ENCODE measurements at regions not wholly inside any gene's neighbourhood (a gene's known extent, or its start where the extent isn't known, plus 50 kb on each side); places are given as distances from the start of the nearest gene placed in this dataset.

DNA sequence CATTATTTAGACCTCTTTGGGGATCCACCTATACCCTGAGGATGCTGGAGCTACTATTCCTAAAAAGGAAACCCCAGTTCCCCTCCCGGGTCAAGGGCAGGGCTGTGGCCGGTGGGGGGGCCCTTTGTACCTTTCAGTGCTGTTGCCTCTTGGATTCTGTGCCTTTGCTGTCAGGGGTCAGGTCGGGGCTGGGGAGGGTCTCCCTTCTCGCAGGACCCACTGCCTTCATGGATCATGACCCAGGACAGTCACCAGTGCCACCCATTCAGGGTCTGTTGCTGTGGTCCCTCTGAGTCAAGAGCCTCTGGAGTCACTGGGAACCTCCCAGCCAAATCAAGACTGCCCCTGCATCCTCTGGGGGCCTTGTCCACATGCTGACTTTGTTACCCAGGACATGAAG, 78.1 kb upstream of the CCND1 start:
- peaks cover 0 to 2% of the 10 kb centered on the region in 2 donors for H3K36me3 Mint-ChIP-seq (ENCODE audit: insufficient read depth in 2 of 2)

DNA sequence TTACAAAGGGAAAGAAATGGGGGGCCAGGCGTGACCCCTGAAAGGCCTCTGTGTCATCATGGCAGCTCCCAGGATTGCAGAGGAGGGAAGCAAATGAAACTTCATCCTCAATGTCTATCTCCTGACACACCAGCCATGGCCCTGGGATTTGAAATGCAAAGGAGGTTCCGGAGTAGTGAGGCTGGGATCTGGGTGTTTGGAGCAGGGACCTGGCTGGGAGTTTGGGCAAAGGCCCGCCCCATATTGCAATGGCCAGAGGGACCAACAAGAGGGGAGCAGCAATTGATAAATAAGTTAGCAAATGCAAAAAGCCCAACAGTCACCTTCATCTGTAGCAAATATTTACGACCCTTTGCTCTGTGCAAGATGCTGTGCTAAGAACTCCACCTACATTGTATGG, 77.7 kb upstream of the CCND1 start:
- Mint-ChIP-seq H3K4me1 (ENCODE audit: low read depth) (peaks cover 14% of the 10 kb centered on the region), H3K36me3 (ENCODE audit: insufficient read depth in 2 of 2) (peaks cover 0 to 2% of the 10 kb centered on the region in 2 donors), H3K4me3 (no peak overlapping the region), H3K27me3 (ENCODE audit: low read depth) (peaks cover 58% of the 10 kb centered on the region), H3K27ac (no peak overlapping the region), H3K9me3 (no peaks in the 10 kb centered on the region)
- DNase-seq (no peak), ATAC-seq (replicated peaks in 1 of 2) (no peak)

More for the DNA sequence above, 78.1 kb upstream of the CCND1 start:
- no peak for DNase-seq
- no peak for ATAC-seq (replicated peaks in 1 of 2)
- Mint-ChIP-seq H3K27me3 (ENCODE audit: low read depth) (peaks cover 62% of the 10 kb centered on the region), H3K4me1 (ENCODE audit: low read depth) (peaks cover 19% of the 10 kb centered on the region), H3K27ac (no peak overlapping the region), H3K9me3 (no peaks in the 10 kb centered on the region), H3K4me3 (no peak overlapping the region)

DNA sequence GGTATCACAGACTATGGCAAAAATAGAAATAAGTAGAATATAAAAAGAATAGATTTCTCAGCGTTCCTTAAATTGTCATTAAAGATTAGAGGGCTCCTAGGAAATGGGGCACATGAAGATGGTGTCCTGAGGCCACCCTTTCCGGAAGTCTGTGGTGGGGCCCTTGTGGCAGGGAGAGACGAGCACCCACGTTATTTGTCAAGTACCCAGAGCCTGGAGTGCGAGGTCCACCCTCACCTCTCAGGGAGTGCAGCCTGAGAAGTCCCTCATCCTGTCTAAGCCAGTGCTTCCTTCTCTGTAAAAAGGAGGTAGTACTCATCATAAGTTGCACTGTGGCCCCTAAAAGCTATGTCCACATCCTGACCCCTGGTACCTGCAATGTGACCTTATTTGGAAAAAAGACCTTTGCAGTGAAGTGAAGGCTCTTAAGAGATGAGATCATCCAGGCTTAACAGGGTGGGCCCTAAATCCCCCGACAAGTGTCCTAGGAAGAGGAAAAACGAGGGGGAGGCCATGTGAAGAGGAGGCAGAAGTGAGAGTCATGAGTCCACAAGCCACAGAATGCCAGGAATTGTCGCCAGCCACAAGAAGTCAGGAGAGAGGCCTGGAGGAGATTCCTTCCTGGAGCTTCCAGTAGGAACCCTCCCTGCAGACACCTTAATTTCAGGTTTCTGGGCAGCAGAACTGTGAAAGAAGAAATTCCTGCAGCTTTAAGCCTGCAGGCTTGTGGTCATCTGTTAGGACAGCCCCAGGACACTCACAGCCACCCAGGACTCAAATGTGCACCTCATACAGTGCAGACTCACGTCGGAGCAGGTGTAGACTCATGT, 76.8 kb upstream of the CCND1 start:
- DNase-seq, result no peak

DNA sequence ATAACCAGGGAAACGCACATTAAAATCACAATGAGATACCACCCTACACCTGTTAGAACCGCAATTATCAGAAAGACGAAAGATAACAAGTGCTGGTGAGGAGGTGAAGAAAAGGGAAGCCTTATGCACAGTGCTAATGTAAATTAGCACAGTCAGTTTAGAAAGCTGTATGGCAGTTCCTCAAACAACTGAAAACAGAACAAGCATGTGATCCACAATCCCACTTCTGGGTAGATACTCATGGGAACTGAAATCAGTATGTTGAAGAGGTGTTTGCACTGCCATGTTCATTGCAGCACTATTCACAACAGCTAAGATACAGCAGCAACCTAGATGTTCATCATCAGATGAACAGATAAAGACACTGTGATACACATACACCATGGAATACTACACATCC, 75.0 kb upstream of the CCND1 start:
- ATAC-seq (replicated peaks in 1 of 2) (no peak), DNase-seq (no peak)
- Mint-ChIP-seq H3K4me3 (no peak overlapping the region), H3K27ac (no peak overlapping the region), H3K36me3 (ENCODE audit: insufficient read depth in 2 of 2) (no peaks in the 10 kb centered on the region), H3K4me1 (ENCODE audit: low read depth) (no peaks in the 10 kb centered on the region), H3K9me3 (no peaks in the 10 kb centered on the region), H3K27me3 (ENCODE audit: low read depth) (peaks cover 42% of the 10 kb centered on the region)

More for the DNA sequence above, 76.8 kb upstream of the CCND1 start:
- H3K4me1 Mint-ChIP-seq (ENCODE audit: low read depth), result peaks cover 5% of the 10 kb centered on the region
- ATAC-seq (replicated peaks in 1 of 2), result no peak
- H3K9me3 Mint-ChIP-seq, result no peaks in the 10 kb centered on the region
- H3K36me3 Mint-ChIP-seq (ENCODE audit: insufficient read depth in 2 of 2), result peaks cover 0 to 2% of the 10 kb centered on the region in 2 donors
- H3K27me3 Mint-ChIP-seq (ENCODE audit: low read depth), result peaks cover 58% of the 10 kb centered on the region
- H3K27ac Mint-ChIP-seq, result no peak overlapping the region
- no peak overlapping the region for H3K4me3 Mint-ChIP-seq

DNA sequence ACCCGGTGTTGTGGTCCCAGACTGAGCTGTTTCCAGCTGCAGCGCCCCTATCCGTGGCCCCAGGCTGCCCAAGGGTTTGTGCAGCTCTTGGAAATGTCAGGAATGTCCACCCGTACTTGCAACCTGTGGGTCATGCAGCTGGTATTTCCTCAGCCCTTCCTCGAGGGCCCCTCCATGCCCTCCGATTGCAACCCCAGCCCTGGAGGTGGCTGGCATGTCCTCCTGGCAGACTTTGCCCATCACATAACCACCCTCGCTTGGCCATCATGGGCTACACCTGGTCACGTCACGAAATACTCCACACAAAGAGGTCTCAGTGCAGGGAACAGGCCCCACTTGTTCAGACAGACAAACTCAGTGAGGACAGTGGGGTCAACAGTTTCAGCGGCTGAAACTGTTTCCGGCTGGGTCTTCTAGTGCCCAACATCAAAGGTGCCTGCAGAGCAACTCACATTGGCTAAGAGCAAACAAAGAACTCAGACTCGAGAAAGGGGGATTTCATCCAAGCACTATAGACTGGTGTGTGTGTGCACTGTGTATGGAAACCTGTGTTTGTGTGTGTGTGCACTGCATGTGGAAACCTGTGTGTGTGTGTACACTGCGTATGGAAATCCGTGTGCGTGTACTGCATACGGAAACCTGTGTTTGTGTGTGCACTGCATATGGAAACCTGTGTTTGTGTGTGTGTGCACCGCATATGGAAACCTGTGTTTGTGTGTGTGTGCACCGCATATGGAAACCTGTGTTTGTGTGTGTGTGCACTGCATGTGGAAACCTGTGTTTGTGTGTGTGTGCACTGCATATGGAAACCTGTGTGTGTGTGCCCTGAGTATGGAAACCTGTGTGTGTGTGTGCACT, 72.8 kb upstream of the CCND1 start:
- Mint-ChIP-seq H3K4me1 (ENCODE audit: low read depth) (no peaks in the 10 kb centered on the region), H3K27ac (no peak overlapping the region), H3K36me3 (ENCODE audit: insufficient read depth in 2 of 2) (no peaks in the 10 kb centered on the region), H3K9me3 (no peaks in the 10 kb centered on the region), H3K4me3 (no peak overlapping the region), H3K27me3 (ENCODE audit: low read depth) (peaks cover 40% of the 10 kb centered on the region)
- no peak for ATAC-seq (replicated peaks in 1 of 2)
- no peak for DNase-seq

DNA sequence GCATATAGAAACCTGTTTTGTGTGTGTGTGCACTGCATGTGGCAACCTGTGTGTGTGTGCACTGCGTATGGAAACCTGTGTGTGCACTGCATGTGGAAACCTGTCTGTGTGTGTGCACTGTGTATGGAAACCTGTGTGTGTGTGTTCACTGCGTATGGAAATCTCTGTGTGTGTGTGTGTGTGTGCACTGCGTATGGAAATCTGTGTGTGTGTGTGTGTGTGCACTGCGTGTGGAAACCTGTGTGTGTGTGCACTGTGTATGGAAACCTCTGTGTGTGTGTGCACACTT, 72.2 kb upstream of the CCND1 start:
- no peak overlapping the region for H3K4me3 Mint-ChIP-seq
- no peaks in the 10 kb centered on the region for H3K9me3 Mint-ChIP-seq
- no peaks in the 10 kb centered on the region for H3K4me1 Mint-ChIP-seq (ENCODE audit: low read depth)
- no peak for DNase-seq
- peaks cover 40% of the 10 kb centered on the region for H3K27me3 Mint-ChIP-seq (ENCODE audit: low read depth)
- H3K27ac Mint-ChIP-seq, result no peak overlapping the region
- H3K36me3 Mint-ChIP-seq (ENCODE audit: insufficient read depth in 2 of 2), result no peaks in the 10 kb centered on the region
- ATAC-seq (replicated peaks in 1 of 2), result no peak

DNA sequence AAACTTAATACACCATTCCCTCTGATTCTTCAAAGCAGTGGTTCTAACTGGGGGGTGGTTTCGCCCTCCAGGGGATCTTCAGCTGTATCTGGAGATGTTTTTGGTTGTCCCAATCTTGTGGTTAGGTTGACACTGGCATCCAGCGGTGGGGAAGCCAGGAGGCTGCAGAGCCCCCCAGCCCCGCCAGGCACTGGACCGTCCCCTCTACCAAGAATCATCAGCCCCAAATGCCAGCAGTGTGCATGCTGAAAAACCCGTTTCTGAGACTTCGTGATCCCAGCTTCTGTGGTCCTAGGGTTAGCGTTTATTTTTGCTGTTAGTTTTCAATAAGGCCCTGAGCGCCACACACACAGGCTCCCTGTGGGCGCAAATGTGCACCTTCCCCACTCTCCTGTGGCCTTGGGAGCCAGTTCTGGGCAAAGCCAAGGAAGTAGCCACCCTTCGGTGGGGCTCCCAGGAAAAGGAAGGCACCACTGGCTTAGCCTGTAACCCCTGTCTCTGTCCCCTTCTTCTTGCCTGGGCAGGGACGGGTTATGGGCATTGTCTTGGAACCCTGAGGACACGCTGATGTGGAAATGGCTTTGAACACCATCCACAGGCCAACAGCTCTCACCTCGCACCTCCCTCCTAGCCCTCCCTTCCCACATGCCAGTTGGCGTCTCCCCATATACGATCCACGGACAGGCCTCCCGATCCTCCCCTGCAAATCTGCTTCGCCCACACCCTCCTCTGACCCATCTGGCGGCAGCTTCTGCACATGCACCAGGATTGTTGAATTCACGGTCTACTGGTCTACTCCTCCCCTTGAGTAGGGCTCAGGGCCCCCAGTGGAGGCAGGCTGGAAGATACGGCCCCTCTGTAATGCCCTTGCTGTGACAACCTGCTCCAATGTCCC, 71.4 kb upstream of the CCND1 start:
- no peak for ATAC-seq (replicated peaks in 1 of 2)
- Mint-ChIP-seq H3K27me3 (ENCODE audit: low read depth) (peaks cover 36% of the 10 kb centered on the region), H3K9me3 (no peaks in the 10 kb centered on the region), H3K36me3 (ENCODE audit: insufficient read depth in 2 of 2) (no peaks in the 10 kb centered on the region), H3K4me1 (ENCODE audit: low read depth) (no peaks in the 10 kb centered on the region), H3K27ac (no peak overlapping the region), H3K4me3 (no peak overlapping the region)
- DNase-seq, result no peak

DNA sequence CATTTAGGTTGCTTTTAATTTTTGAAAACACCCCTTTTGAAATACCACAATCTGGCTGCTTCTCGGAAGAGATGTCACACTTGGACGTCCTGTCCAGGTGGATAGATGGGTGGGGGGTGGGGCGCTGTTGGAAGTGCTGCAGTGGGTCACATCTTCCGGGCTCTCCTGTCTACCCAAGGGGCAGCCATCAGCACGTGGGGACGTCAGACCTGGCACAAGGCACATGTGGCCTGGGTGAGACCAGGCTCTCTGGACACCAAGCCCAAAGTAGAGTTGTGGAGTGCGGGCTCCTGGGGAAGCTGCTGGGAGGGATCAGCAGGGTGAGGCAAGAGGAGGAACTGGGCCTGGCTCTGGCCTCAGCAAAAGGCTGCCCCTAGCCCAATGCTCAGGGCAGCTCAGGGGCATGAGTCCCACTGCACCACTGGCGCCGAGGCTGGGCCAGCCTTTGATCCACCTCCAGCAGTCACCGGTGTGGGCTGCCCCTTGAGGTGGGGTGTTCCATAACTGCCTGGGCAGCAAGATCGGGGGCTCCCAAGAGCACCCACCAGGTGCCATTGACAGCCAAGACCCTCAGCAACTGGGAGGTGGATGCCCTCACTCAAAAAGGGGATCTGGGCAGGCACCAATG, 68.6 kb upstream of the CCND1 start:
- Mint-ChIP-seq H3K4me3 (no peak overlapping the region), H3K27me3 (ENCODE audit: low read depth) (peaks cover 39% of the 10 kb centered on the region), H3K36me3 (ENCODE audit: insufficient read depth in 2 of 2) (no peaks in the 10 kb centered on the region), H3K9me3 (no peaks in the 10 kb centered on the region), H3K4me1 (ENCODE audit: low read depth) (no peaks in the 10 kb centered on the region), H3K27ac (no peak overlapping the region)
- no peak for DNase-seq
- no peak for ATAC-seq (replicated peaks in 1 of 2)

DNA sequence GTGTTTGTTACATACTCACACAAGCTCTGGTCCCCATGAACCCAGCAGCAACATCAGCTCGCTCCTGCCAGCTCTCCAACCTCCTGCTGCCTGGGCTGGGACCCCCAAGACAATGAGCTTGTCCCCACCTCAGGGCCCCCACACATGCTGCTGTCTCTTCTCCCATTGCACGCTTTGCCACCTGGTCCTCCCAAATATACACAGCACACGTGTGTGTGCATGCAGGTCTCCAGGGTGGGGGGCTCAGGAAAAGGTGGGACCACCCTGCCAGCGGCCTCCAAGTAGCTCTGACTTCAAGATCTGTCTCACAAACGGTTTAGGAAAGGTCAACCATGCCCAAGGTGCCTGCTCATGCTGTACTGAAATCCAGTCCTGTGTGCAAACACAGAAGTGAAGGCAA, 68.1 kb upstream of the CCND1 start:
- Mint-ChIP-seq H3K9me3 (no peaks in the 10 kb centered on the region), H3K36me3 (ENCODE audit: insufficient read depth in 2 of 2) (no peaks in the 10 kb centered on the region), H3K4me3 (no peak overlapping the region), H3K27ac (no peak overlapping the region), H3K27me3 (ENCODE audit: low read depth) (peaks cover 44% of the 10 kb centered on the region), H3K4me1 (ENCODE audit: low read depth) (no peaks in the 10 kb centered on the region)
- ATAC-seq (replicated peaks in 1 of 2) (no peak), DNase-seq (no peak)

DNA sequence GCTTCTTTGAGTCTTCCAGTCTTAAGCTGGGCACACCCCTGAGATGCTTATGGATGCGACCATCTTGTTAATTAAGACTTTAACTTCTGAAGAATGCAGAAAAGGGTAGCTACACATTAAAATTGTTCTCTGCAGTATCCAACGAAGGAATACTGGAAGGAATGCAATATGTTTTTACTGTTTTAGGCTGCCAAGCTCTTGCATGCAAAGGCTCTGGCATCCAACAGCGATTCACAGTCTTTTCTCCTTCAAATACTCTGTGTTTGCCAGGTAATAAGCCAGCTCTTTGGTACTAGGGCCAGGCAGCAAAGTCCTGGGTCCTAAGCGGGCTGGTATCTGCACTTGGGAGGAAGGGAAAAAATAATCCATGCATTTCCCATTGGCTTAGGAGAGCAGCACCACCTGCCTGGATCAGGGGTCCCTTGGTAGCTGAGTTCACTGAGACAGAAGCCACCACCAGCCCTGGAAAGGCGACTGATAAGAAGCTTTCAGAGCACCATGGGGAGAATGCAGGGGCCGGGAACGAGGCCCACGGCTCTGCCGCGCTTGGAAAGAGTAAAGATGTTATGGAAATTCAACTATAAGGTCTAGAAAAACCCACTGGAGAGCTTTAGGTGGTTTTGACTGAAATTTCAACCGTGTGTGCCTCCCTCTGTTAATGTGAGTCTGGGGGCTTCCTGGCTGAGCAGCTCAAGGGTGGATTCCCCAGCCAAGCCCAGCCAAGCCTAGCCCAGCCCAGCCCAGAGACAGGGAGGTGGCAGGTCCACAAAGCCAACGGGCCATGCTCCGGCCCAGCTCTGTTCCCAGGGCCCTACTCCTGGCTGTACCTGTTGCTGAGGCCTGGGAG, 67.0 kb upstream of the CCND1 start:
- H3K36me3 Mint-ChIP-seq (ENCODE audit: insufficient read depth in 2 of 2), result no peaks in the 10 kb centered on the region
- DNase-seq, result no peak
- ATAC-seq (replicated peaks in 1 of 2), result no peak
- no peaks in the 10 kb centered on the region for H3K9me3 Mint-ChIP-seq
- H3K4me3 Mint-ChIP-seq, result no peak overlapping the region
- H3K27me3 Mint-ChIP-seq (ENCODE audit: low read depth), result peaks cover 39% of the 10 kb centered on the region
- H3K4me1 Mint-ChIP-seq (ENCODE audit: low read depth), result no peaks in the 10 kb centered on the region
- no peak overlapping the region for H3K27ac Mint-ChIP-seq

DNA sequence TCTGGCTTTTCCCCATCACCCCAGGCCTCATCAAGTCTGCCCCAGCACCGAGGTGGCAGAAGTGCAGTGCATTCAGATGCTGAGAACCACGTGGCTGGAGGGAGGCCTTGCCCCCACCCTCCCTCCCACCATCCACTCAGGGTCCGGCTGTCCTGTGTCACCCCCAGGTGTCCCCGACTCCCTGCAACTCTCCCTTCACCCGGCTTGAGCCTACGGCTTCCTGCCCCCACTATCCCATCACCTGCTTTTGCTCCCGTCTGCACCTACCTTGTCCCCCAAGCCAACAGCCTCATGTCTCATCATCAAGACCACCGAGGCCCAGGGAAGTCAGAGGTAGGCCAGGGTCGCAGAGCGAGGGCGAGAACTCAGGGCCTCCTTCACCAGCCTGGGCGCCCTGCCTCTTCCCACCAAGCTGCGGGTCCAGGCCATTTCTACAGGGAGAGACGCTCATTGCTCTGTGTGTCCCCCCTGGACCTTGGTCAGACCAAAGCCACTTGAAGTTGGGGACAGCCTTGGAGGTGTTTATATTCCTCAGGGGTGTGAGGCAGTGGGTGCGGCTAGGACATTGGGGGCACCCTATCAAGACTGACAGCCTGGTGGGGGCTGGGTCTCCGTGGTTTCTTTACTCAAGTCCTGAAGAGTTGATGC, 66.2 kb upstream of the CCND1 start:
- no peak for ATAC-seq (replicated peaks in 1 of 2)
- H3K27ac Mint-ChIP-seq, result no peak overlapping the region
- no peaks in the 10 kb centered on the region for H3K9me3 Mint-ChIP-seq

More for the DNA sequence above, 66.2 kb upstream of the CCND1 start:
- H3K36me3 Mint-ChIP-seq (ENCODE audit: insufficient read depth in 2 of 2), result no peaks in the 10 kb centered on the region
- no peak for DNase-seq
- peaks cover 35% of the 10 kb centered on the region for H3K27me3 Mint-ChIP-seq (ENCODE audit: low read depth)
- no peak overlapping the region for H3K4me3 Mint-ChIP-seq
- H3K4me1 Mint-ChIP-seq (ENCODE audit: low read depth), result no peaks in the 10 kb centered on the region
